Trophoblast cell (in vitro differentiated cells and primary cell): ENCODE measurements at regions not wholly inside any gene's neighbourhood (a gene's known extent, or its start where the extent isn't known, plus 50 kb on each side); places are given as distances from the start of the nearest gene placed in this dataset.
A peak's percentile ranks its signal among the peaks of the same experiment; 100 is the strongest.

Experiments
- DNase-seq, 2 donors: peaks; one replicate each; pipeline ENCODE4 v3.0.0-alpha.2; 2016
- H2AFZ ChIP-seq: 2 replicates; pipeline ENCODE4 v1.6.1; 2013; ENCODE audit warnings: low read length, moderate library complexity, mild to moderate bottlenecking; ENCODE audit not compliant: insufficient read depth, poor library complexity
- H2AK5ac ChIP-seq: 2 replicates; pipeline ENCODE4 v1.6.1; 2013; ENCODE audit warnings: mild to moderate bottlenecking, low read length
- H2BK120ac ChIP-seq: 2 replicates; pipeline ENCODE4 v1.6.1; 2013; ENCODE audit warnings: low read length, mild to moderate bottlenecking, moderate library complexity; ENCODE audit not compliant: insufficient read depth, poor library complexity
- H2BK12ac ChIP-seq: 2 replicates; pipeline ENCODE4 v1.6.1; 2013; ENCODE audit warnings: mild to moderate bottlenecking, low read length, moderate library complexity
- H2BK5ac ChIP-seq: 2 replicates; pipeline ENCODE4 v1.6.1; 2013; ENCODE audit warnings: low read length, low read depth, moderate library complexity, mild to moderate bottlenecking; ENCODE audit not compliant: poor library complexity
- H3K14ac ChIP-seq: 2 replicates; pipeline ENCODE4 v1.6.1; 2013; ENCODE audit warnings: mild to moderate bottlenecking, low read length
- H3K18ac ChIP-seq: 2 replicates; pipeline ENCODE4 v1.6.1; 2013; ENCODE audit warnings: mild to moderate bottlenecking, low read length
- H3K23ac ChIP-seq: 2 replicates; pipeline ENCODE4 v1.6.1; 2013; ENCODE audit warnings: low read length
- H3K27ac ChIP-seq: 2 replicates; pipeline ENCODE4 v1.5.1; 2013; ENCODE audit warnings: low read depth, mild to moderate bottlenecking, inconsistent platforms, low read length, moderate library complexity
- H3K27me3 ChIP-seq: 2 replicates; pipeline ENCODE4 v1.6.1; 2013; ENCODE audit warnings: inconsistent platforms, mild to moderate bottlenecking, low read length, moderate library complexity; ENCODE audit not compliant: insufficient read depth
- H3K36me3 ChIP-seq, 2 experiments: 1 replicate in 1 of 2; 2 replicates in 1 of 2; pipeline ENCODE4 v1.6.1; 2013; ENCODE audit warnings: low read length in 2 of 2, mild to moderate bottlenecking in 2 of 2, moderate library complexity in 1 of 2; ENCODE audit not compliant: insufficient read depth in 2 of 2, control insufficient read depth in 1 of 2
- H3K4ac ChIP-seq: 2 replicates; pipeline ENCODE4 v1.6.1; 2013; ENCODE audit warnings: low read depth, mild to moderate bottlenecking, low read length, moderate library complexity
- H3K4me1 ChIP-seq, 2 experiments: 1 replicate in 1 of 2; 2 replicates in 1 of 2; pipeline ENCODE4 v1.6.1; 2013; ENCODE audit warnings: low read length in 2 of 2, mild to moderate bottlenecking in 2 of 2, moderate library complexity in 1 of 2; ENCODE audit not compliant: insufficient read depth in 2 of 2, control insufficient read depth in 1 of 2
- H3K4me2 ChIP-seq: 2 replicates; pipeline ENCODE4 v1.6.1; 2013; ENCODE audit warnings: inconsistent platforms, mild to moderate bottlenecking, low read length, moderate library complexity
- H3K4me3 ChIP-seq: 2 replicates; pipeline ENCODE4 v1.5.1; 2013; ENCODE audit warnings: mild to moderate bottlenecking, low read depth, low read length, inconsistent platforms
- H3K79me1 ChIP-seq: one replicate; pipeline ENCODE4 v1.6.1; 2013; ENCODE audit warnings: low read length
- H3K79me2 ChIP-seq: 2 replicates; pipeline ENCODE4 v1.6.1; 2013; ENCODE audit warnings: low read length, mild to moderate bottlenecking; ENCODE audit not compliant: control insufficient read depth, insufficient read depth, poor library complexity
- H3K9ac ChIP-seq: 2 replicates; pipeline ENCODE4 v1.6.1; 2013; ENCODE audit warnings: mild to moderate bottlenecking, low read length
- H3K9me3 ChIP-seq: 2 replicates; pipeline ENCODE4 v1.6.1; 2013; ENCODE audit warnings: low read depth, mild to moderate bottlenecking, control low read depth, inconsistent platforms, low read length; ENCODE audit not compliant: insufficient read depth
- H4K12ac ChIP-seq: 2 replicates; pipeline ENCODE4 v1.6.1; 2013; ENCODE audit warnings: low read depth, mild to moderate bottlenecking, low read length, moderate library complexity
- H4K8ac ChIP-seq: 2 replicates; pipeline ENCODE4 v1.6.1; 2013; ENCODE audit warnings: low read depth, mild to moderate bottlenecking, low read length, moderate library complexity
- H4K91ac ChIP-seq: one replicate; pipeline ENCODE4 v1.6.1; 2013; ENCODE audit warnings: low read depth, mild to moderate bottlenecking, low read length, moderate library complexity
- WGBS: extraction: QIAGEN DNeasy Blood & Tissue Kit; methylation state at CpG from one replicate; pipeline ENCODE4 v1.1.7; 2013; ENCODE audit warnings: missing lambda C conversion rate; ENCODE audit not compliant: insufficient read length, insufficient coverage; ENCODE audit errors: extremely low coverage; 5-methylcytosine and 5-hydroxymethylcytosine counted together

DNA sequence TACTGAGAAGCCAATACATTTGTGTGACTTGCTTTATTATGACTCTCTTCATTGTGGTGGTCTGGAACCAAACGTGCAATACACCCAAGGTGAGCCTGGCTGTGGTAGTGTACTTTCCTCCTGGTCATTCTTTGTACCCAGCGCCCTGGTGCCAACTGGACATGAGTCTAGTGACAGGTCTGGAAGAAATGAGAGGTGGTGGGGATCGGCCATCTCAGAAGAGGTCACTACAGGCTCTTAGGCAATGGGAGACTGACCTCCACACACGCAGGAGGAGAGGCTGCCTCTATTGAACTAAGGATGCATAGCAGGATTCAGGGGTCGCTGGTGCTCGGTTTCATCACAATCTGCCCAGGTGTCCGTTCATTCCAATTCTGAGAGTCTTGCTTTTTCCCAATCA, 56.4 kb upstream of the RTL6 start:
- Histone ChIP-seq H3K9ac (no peak overlapping the region), H3K14ac (no peak overlapping the region), H4K8ac (no peak overlapping the region), H3K18ac (no peak overlapping the region), H3K4ac (no peak overlapping the region), H3K79me1 (no peaks in the 10 kb centered on the region), H2BK12ac (no peak overlapping the region), H2BK120ac (no peak overlapping the region), H2BK5ac (no peak overlapping the region), H3K9me3 (no peaks in the 10 kb centered on the region), H2AK5ac (no peak overlapping the region), H3K36me3 (no peaks in the 10 kb centered on the region), H2AFZ (no peak overlapping the region), H3K27me3 (no peaks in the 10 kb centered on the region), H4K12ac (no peak overlapping the region), H3K79me2 (peaks cover 1% of the 10 kb centered on the region), H3K4me3 (no peak overlapping the region), H3K4me2 (no peak overlapping the region), H3K23ac (no peak overlapping the region), H4K91ac (no peak overlapping the region), H3K27ac (no peak overlapping the region), H3K4me1 (peaks cover 0 to 5% of the 10 kb centered on the region in 2 experiments)
- no peak for DNase-seq
- WGBS = no CpG with 5 or more reads among the region's 7 CpGs

DNA sequence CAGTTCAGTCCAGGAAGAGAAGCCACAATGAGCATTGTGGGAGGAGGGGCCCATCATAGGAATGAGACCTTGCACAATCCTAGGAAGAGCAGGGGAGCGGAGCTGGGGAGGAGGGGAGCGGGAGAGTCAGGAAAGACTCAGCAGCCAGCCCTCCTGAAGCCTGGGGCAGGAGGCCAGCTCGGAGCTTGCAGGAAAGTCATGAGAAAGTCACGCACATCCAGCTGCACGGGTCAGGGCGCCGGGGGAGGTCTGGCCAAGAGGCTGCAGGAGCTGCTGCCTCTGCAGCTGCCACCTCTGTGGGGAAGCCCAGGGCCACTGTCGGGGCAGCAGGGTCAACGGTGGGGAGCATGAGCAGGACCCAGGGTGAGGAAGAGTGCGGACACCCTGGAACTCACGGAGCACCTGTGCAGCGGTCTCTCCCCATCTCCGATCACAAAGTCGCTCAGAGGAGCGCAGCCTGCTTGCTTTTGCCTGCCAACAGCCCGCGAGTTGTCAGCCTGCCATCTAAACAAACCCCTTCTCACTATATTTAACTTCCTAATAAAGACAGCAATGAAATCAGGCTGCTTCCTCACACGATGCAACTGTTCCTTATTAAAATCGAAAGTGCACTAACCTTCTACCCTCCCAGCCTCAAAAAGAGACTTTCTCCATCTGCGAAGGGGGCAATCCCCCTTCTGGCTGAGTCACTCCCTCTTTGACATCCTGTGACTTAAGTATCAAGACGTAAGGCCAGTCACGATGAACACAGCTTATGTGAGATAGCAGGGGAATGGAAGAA, 52.9 kb upstream of the RTL6 start:
- H3K79me1 ChIP-seq = no peaks in the 10 kb centered on the region
- DNase-seq = peak; percentile 80 to 83
- H3K14ac ChIP-seq = no peak overlapping the region
- H4K8ac ChIP-seq = no peak overlapping the region
- H2BK12ac ChIP-seq = no peak overlapping the region
- no peak overlapping the region for H2BK5ac ChIP-seq
- H3K4me3 ChIP-seq = no peak overlapping the region
- no peak overlapping the region for H3K9ac ChIP-seq
- H2BK120ac ChIP-seq = no peak overlapping the region
- H3K36me3 ChIP-seq = no peaks in the 10 kb centered on the region
- peaks cover 1% of the 10 kb centered on the region for H3K79me2 ChIP-seq
- H3K9me3 ChIP-seq = no peaks in the 10 kb centered on the region
- H3K4me2 ChIP-seq = no peak overlapping the region
- no peak overlapping the region for H3K18ac ChIP-seq
- H2AFZ ChIP-seq = no peak overlapping the region
- H3K23ac ChIP-seq = no peak overlapping the region
- H2AK5ac ChIP-seq = no peak overlapping the region
- no peak overlapping the region for H4K91ac ChIP-seq
- H3K4ac ChIP-seq = no peak overlapping the region
- H3K27ac ChIP-seq = no peak overlapping the region
- H3K4me1 ChIP-seq = peaks cover 0 to 5% of the 10 kb centered on the region in 2 experiments
- no CpG with 5 or more reads among the region's 22 CpGs for WGBS
- no peaks in the 10 kb centered on the region for H3K27me3 ChIP-seq
- no peak overlapping the region for H4K12ac ChIP-seq

DNA sequence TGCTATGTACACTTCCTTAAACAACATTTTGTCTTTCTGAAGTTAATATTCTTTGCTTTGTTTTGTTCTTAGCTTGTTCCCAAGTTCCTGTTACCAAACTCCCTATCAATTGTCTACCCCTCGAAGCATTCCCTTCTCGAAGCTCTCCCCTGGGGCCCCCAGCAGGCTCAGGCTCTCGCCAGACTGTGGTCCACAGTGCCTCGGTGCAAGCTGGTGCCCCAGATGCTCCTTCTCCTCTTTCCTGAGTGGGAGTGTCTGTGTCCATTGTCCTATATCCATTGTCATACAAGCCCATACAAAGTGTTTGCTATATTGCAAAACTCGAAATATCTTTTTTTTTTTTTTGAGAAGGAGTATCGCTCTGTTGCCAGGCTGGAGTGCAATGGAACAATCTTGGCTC, 51.7 kb upstream of the RTL6 start:
- no peak overlapping the region for H2AK5ac ChIP-seq
- H3K14ac ChIP-seq = no peak overlapping the region
- no peak overlapping the region for H4K12ac ChIP-seq
- no peak overlapping the region for H3K27ac ChIP-seq
- H3K36me3 ChIP-seq = no peaks in the 10 kb centered on the region
- no CpG with 5 or more reads among the region's 6 CpGs for WGBS
- no peaks in the 10 kb centered on the region for H3K27me3 ChIP-seq
- H3K4me3 ChIP-seq = no peak overlapping the region
- H3K9me3 ChIP-seq = no peaks in the 10 kb centered on the region
- no peak overlapping the region for H3K4ac ChIP-seq
- H3K4me1 ChIP-seq = peaks cover 0 to 5% of the 10 kb centered on the region in 2 experiments
- H3K9ac ChIP-seq = no peak overlapping the region
- H2AFZ ChIP-seq = no peak overlapping the region
- H2BK120ac ChIP-seq = no peak overlapping the region
- peaks cover 1% of the 10 kb centered on the region for H3K79me2 ChIP-seq
- no peak overlapping the region for H3K23ac ChIP-seq
- no peak overlapping the region for H3K18ac ChIP-seq
- no peak overlapping the region for H2BK12ac ChIP-seq
- H3K79me1 ChIP-seq = no peaks in the 10 kb centered on the region
- no peak overlapping the region for H4K8ac ChIP-seq
- no peak overlapping the region for H4K91ac ChIP-seq
- H3K4me2 ChIP-seq = no peak overlapping the region
- no peak overlapping the region for H2BK5ac ChIP-seq
- DNase-seq = no peak

DNA sequence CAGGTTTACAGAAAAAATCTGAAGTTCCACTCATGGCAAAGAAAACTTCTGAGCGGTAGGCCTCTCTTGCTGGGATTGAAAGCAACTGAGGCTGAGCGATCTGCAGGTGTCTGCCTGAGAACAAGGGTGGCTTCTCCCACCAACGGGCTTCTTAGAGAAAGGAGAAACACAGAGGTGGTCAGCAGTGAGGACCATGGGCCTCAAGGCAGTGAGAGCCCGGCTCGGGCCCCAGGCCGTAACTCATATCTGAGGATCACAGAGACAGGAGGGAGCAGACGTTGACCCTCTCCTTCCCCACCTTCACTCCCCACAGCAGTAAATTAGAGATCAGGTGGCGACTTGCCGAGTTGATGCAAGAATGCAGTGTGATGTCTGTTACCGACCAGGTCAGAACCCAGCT, 50.9 kb upstream of the RTL6 start:
- no peak overlapping the region for H3K18ac ChIP-seq
- no peak overlapping the region for H3K27ac ChIP-seq
- no peaks in the 10 kb centered on the region for H3K79me1 ChIP-seq
- no peak overlapping the region for H2BK12ac ChIP-seq
- no peak overlapping the region for H2BK120ac ChIP-seq
- H4K12ac ChIP-seq = no peak overlapping the region
- H3K9ac ChIP-seq = no peak overlapping the region
- no peak overlapping the region for H3K14ac ChIP-seq
- H3K27me3 ChIP-seq = no peaks in the 10 kb centered on the region
- H2BK5ac ChIP-seq = no peak overlapping the region
- H3K23ac ChIP-seq = no peak overlapping the region
- no peak overlapping the region for H4K91ac ChIP-seq
- WGBS = no CpG with 5 or more reads among the region's 10 CpGs
- no peak overlapping the region for H3K4ac ChIP-seq
- no peaks in the 10 kb centered on the region for H3K36me3 ChIP-seq
- H3K4me3 ChIP-seq = no peak overlapping the region
- H2AFZ ChIP-seq = no peak overlapping the region
- H3K4me1 ChIP-seq = peaks cover 0 to 5% of the 10 kb centered on the region in 2 experiments
- DNase-seq = no peak
- H2AK5ac ChIP-seq = no peak overlapping the region
- peaks cover 1% of the 10 kb centered on the region for H3K79me2 ChIP-seq
- no peak overlapping the region for H4K8ac ChIP-seq
- no peaks in the 10 kb centered on the region for H3K9me3 ChIP-seq
- H3K4me2 ChIP-seq = no peak overlapping the region
